ENCODE measurements at regions not wholly inside any gene's neighbourhood (a gene's known extent, or its start where the extent isn't known, plus 50 kb on each side); places are given as distances from the start of the nearest gene placed in this dataset.

GRCh38 chr1:4061521-4062031 lies 161.5 kb upstream of the C1orf174 start:
- BruUV-seq (replicated peaks), result no TSS peak
- POLR2A ChIA-PET, result no interaction called here
- DNase-seq (ENCODE audit: unreplicated experiment), result no peak
- TF ChIP-seq CTCF (IDR thresholded peaks at IDR 0.05; ENCODE audit: unreplicated experiment), result no peak
- Mint-ChIP-seq H3K27ac (ENCODE audit: low read depth, unreplicated experiment) (no peak overlapping the region), H3K27me3 (ENCODE audit: insufficient read depth, unreplicated experiment) (no peaks in the 10 kb centered on the region), H3K4me1 (ENCODE audit: insufficient read depth, unreplicated experiment) (no peaks in the 10 kb centered on the region), H3K36me3 (ENCODE audit: insufficient read depth, unreplicated experiment) (no peaks in the 10 kb centered on the region), H3K9me3 (ENCODE audit: unreplicated experiment) (no peaks in the 10 kb centered on the region), H3K4me3 (ENCODE audit: unreplicated experiment) (no peak overlapping the region)
- intact Hi-C loops (cut with micrococcal nuclease), result no loop called here
- CTCF ChIA-PET, result interaction anchor here (0.6 kb wide), 1 partner anchor 70 kb away, joined by 3 read pairs; no protein-coding TSS in a partner anchor

GRCh38 chr1:4062041-4062440 lies 162.0 kb upstream of the C1orf174 start:
- no TSS peak for BruUV-seq (replicated peaks)
- H3K4me3 Mint-ChIP-seq (ENCODE audit: unreplicated experiment), result no peak overlapping the region
- TF ChIP-seq CTCF (IDR thresholded peaks at IDR 0.05; ENCODE audit: unreplicated experiment), result no peak
- intact Hi-C loops (cut with micrococcal nuclease), result no loop called here
- POLR2A ChIA-PET, result no interaction called here
- no peaks in the 10 kb centered on the region for H3K9me3 Mint-ChIP-seq (ENCODE audit: unreplicated experiment)
- CTCF ChIA-PET, result interaction anchor here (0.6 kb wide), 1 partner anchor 70 kb away, joined by 3 read pairs; no protein-coding TSS in a partner anchor
- DNase-seq (ENCODE audit: unreplicated experiment), result no peak
- H3K36me3 Mint-ChIP-seq (ENCODE audit: insufficient read depth, unreplicated experiment), result no peaks in the 10 kb centered on the region
- no peaks in the 10 kb centered on the region for H3K4me1 Mint-ChIP-seq (ENCODE audit: insufficient read depth, unreplicated experiment)
- no peaks in the 10 kb centered on the region for H3K27me3 Mint-ChIP-seq (ENCODE audit: insufficient read depth, unreplicated experiment)
- H3K27ac Mint-ChIP-seq (ENCODE audit: low read depth, unreplicated experiment), result no peak overlapping the region

GRCh38 chr1:4062560-4062959 lies 162.5 kb upstream of the C1orf174 start:
- BruUV-seq (replicated peaks), result no TSS peak
- no peak for DNase-seq (ENCODE audit: unreplicated experiment)
- intact Hi-C loops (cut with micrococcal nuclease), result no loop called here
- H3K4me1 Mint-ChIP-seq (ENCODE audit: insufficient read depth, unreplicated experiment), result no peaks in the 10 kb centered on the region
- no peak overlapping the region for H3K4me3 Mint-ChIP-seq (ENCODE audit: unreplicated experiment)
- H3K9me3 Mint-ChIP-seq (ENCODE audit: unreplicated experiment), result no peaks in the 10 kb centered on the region
- H3K27ac Mint-ChIP-seq (ENCODE audit: low read depth, unreplicated experiment), result no peak overlapping the region
- TF ChIP-seq CTCF (IDR thresholded peaks at IDR 0.05; ENCODE audit: unreplicated experiment), result no peak
- H3K27me3 Mint-ChIP-seq (ENCODE audit: insufficient read depth, unreplicated experiment), result no peaks in the 10 kb centered on the region
- POLR2A ChIA-PET, result no interaction called here
- no peaks in the 10 kb centered on the region for H3K36me3 Mint-ChIP-seq (ENCODE audit: insufficient read depth, unreplicated experiment)
- CTCF ChIA-PET, result no interaction called here

GRCh38 chr1:4062992-4063391 lies 162.9 kb upstream of the C1orf174 start:
- Mint-ChIP-seq H3K27me3 (ENCODE audit: insufficient read depth, unreplicated experiment) (no peaks in the 10 kb centered on the region), H3K4me1 (ENCODE audit: insufficient read depth, unreplicated experiment) (no peaks in the 10 kb centered on the region), H3K36me3 (ENCODE audit: insufficient read depth, unreplicated experiment) (no peaks in the 10 kb centered on the region), H3K27ac (ENCODE audit: low read depth, unreplicated experiment) (no peak overlapping the region), H3K9me3 (ENCODE audit: unreplicated experiment) (no peaks in the 10 kb centered on the region), H3K4me3 (ENCODE audit: unreplicated experiment) (no peak overlapping the region)
- intact Hi-C loops (cut with micrococcal nuclease), result no loop called here
- POLR2A ChIA-PET, result interaction anchor here (0.7 kb wide), 1 partner anchor 605 kb away, joined by 4 read pairs; no protein-coding TSS in a partner anchor
- no peak for DNase-seq (ENCODE audit: unreplicated experiment)
- no peak for TF ChIP-seq CTCF (IDR thresholded peaks at IDR 0.05; ENCODE audit: unreplicated experiment)
- CTCF ChIA-PET, result no interaction called here
- BruUV-seq (replicated peaks), result no TSS peak

All from MCF 10A (cell line).